G401.6 (cell line): ENCODE measurements at regions not wholly inside any gene's neighbourhood (a gene's known extent, or its start where the extent isn't known, plus 50 kb on each side); places are given as distances from the start of the nearest gene placed in this dataset.
"Not testable (repeated sequence)": the region's sequence is repeated elsewhere in the genome, so short reads cannot be mapped to it uniquely, and the experiment has no call there.

Experiments used
- FAIRE-seq: peaks from 2 replicates; lab custom pipeline; 2012; peaks lifted over from hg19 to GRCh38; lab: Jason Lieb, UNC

GRCh38 chr7:17440025-17440784 lies 141.8 kb downstream of the AHR start:
- FAIRE-seq = not testable (repeated sequence)

- FAIRE-seq = no peak
These were observed 142.4 kb downstream of the AHR start for GRCh38 chr7:17440831-17441230.

- no peak for FAIRE-seq
These were observed 143.1 kb downstream of the AHR start for GRCh38 chr7:17441557-17441956.

- no peak for FAIRE-seq
These were observed 145.7 kb downstream of the AHR start for GRCh38 chr7:17444151-17444550.

GRCh38 chr7:17444673-17445072 lies 146.2 kb downstream of the AHR start:
- no peak for FAIRE-seq

- no peak for FAIRE-seq
These were observed 147.9 kb downstream of the AHR start for GRCh38 chr7:17446340-17446739.

GRCh38 chr7:17447728-17448478 lies 149.5 kb downstream of the AHR start:
- no peak for FAIRE-seq

GRCh38 chr7:17448479-17449423 lies 150.3 kb downstream of the AHR start:
- FAIRE-seq = no peak

- no peak for FAIRE-seq
These were observed 158.1 kb downstream of the AHR start for GRCh38 chr7:17456541-17456940.

- FAIRE-seq = no peak
These were observed 161.5 kb downstream of the AHR start for GRCh38 chr7:17460001-17460400.

- no peak for FAIRE-seq
These were observed 162.2 kb downstream of the AHR start for GRCh38 chr7:17460665-17461064.

GRCh38 chr7:17462131-17462631 lies 163.7 kb downstream of the AHR start:
- no peak for FAIRE-seq

GRCh38 chr7:17463511-17464085 lies 165.1 kb downstream of the AHR start:
- FAIRE-seq = no peak

- FAIRE-seq = no peak
These were observed 167.8 kb downstream of the AHR start for GRCh38 chr7:17466216-17466615.

GRCh38 chr7:17467386-17467945 lies 169.0 kb downstream of the AHR start:
- no peak for FAIRE-seq

- FAIRE-seq = no peak
These were observed 172.9 kb downstream of the AHR start for GRCh38 chr7:17471325-17471724.

- FAIRE-seq = no peak
These were observed 174.1 kb downstream of the AHR start for GRCh38 chr7:17472518-17472917.

- FAIRE-seq = no peak
These were observed 174.5 kb downstream of the AHR start for GRCh38 chr7:17472939-17473338.

- FAIRE-seq = no peak
These were observed 176.4 kb downstream of the AHR start for GRCh38 chr7:17474724-17475344.

GRCh38 chr7:17477182-17477581 lies 178.7 kb downstream of the AHR start:
- FAIRE-seq = no peak

- no peak for FAIRE-seq
These were observed 182.7 kb downstream of the AHR start for GRCh38 chr7:17481118-17481517.
